NCI-H1105 (cell line): ENCODE measurements at regions not wholly inside any gene's neighbourhood (a gene's known extent, or its start where the extent isn't known, plus 50 kb on each side); places are given as distances from the start of the nearest gene placed in this dataset.

Experiments used
- DNase-seq: peaks from one replicate; lab custom pipeline; 2025; lab: John Stamatoyannopoulos, UW

- DNase-seq = no peak
Observed at GRCh38 chr14:49228552-49228951, 357.6 kb downstream of the RPS29 start.

GRCh38 chr14:49221316-49221715 lies 364.9 kb downstream of the RPS29 start:
- DNase-seq = no peak

- DNase-seq = no peak
Observed at GRCh38 chr14:49220492-49220891, 365.7 kb downstream of the RPS29 start.

- no peak for DNase-seq
Observed at GRCh38 chr14:49218436-49219092, 367.6 kb downstream of the RPS29 start.

GRCh38 chr14:49212721-49213120 lies 373.5 kb downstream of the RPS29 start:
- DNase-seq = no peak

GRCh38 chr14:49209416-49209815 lies 376.8 kb downstream of the RPS29 start:
- DNase-seq = no peak

- no peak for DNase-seq
Observed at GRCh38 chr14:49206828-49207227, 379.4 kb downstream of the RPS29 start.

GRCh38 chr14:49203676-49204075 lies 382.5 kb downstream of the RPS29 start:
- DNase-seq = no peak

- no peak for DNase-seq
Observed at GRCh38 chr14:49199159-49199558, 387.0 kb downstream of the RPS29 start.

- DNase-seq = no peak
Observed at GRCh38 chr14:49196327-49196726, 389.9 kb downstream of the RPS29 start.

- DNase-seq = no peak
Observed at GRCh38 chr14:49194067-49194466, 392.1 kb downstream of the RPS29 start.

GRCh38 chr14:49193332-49194065 lies 392.7 kb downstream of the RPS29 start:
- DNase-seq = no peak

GRCh38 chr14:49191380-49191779 lies 394.8 kb downstream of the RPS29 start:
- no peak for DNase-seq

- DNase-seq = no peak
Observed at GRCh38 chr14:49189375-49189774, 396.8 kb downstream of the RPS29 start.

- no peak for DNase-seq
Observed at GRCh38 chr14:49187799-49188198, 398.4 kb downstream of the RPS29 start.

- DNase-seq = peak; percentile 69
Observed at GRCh38 chr14:49173765-49174373, 412.3 kb downstream of the RPS29 start.

GRCh38 chr14:49164074-49164473 lies 422.1 kb downstream of the RPS29 start:
- no peak for DNase-seq

GRCh38 chr14:49160983-49161382 lies 425.2 kb downstream of the RPS29 start:
- DNase-seq = no peak

- no peak for DNase-seq
Observed at GRCh38 chr14:49159081-49159480, 427.1 kb downstream of the RPS29 start.

GRCh38 chr14:49139593-49139992 lies 446.6 kb downstream of the RPS29 start:
- no peak for DNase-seq

GRCh38 chr14:49134940-49135339 lies 451.2 kb downstream of the RPS29 start:
- DNase-seq = no peak

- DNase-seq = no peak
Observed at GRCh38 chr14:49121246-49121645, 464.9 kb downstream of the RPS29 start.

GRCh38 chr14:49114161-49114893 lies 471.9 kb downstream of the RPS29 start:
- DNase-seq = no peak
